ENCODE measurements at regions not wholly inside any gene's neighbourhood (a gene's known extent, or its start where the extent isn't known, plus 50 kb on each side); places are given as distances from the start of the nearest gene placed in this dataset.
A peak's percentile ranks its signal among the peaks of the same experiment; 100 is the strongest.

DNA sequence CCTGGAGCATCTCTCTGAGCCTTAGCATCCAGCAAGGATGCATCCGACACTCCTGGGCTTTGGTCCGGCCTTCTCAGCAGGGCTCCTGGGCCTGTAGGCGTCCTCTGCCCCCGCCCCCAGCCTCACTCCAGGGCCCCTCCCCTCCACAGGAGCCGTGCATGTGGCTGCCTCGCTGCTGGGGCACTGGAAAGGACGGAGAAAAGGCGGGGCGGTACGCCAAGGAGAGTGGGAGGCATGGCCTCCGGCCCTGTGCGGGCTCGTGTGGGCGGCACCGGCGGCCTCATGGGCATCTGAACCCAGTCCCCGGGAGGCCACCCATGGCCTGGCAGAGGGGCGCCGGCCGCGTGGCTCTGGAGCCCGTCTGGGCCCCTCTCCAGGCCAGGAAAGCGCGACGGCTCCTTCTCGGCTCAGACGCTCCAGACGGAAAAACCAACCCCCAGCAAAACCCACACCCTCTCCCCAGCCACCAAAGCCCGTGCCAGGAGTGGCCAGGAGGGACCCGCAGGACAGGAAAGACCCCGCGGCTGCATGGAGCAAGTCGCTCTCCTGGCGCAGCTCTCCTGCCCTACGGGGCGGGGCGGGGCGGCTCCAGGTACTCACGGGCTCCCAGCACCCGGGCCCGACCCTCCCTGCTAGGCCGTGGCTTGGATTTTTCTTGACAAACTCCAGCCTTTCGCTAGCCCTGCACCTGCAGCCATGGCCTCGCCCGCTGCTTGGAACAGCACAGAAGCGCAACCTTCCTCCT, 419.9 kb downstream of the QKI start:
- FAIRE-seq (no peak), DNase-seq (ENCODE audit: insufficient read length, low spot score) (no peak)
- TF ChIP-seq, protein P1, sequence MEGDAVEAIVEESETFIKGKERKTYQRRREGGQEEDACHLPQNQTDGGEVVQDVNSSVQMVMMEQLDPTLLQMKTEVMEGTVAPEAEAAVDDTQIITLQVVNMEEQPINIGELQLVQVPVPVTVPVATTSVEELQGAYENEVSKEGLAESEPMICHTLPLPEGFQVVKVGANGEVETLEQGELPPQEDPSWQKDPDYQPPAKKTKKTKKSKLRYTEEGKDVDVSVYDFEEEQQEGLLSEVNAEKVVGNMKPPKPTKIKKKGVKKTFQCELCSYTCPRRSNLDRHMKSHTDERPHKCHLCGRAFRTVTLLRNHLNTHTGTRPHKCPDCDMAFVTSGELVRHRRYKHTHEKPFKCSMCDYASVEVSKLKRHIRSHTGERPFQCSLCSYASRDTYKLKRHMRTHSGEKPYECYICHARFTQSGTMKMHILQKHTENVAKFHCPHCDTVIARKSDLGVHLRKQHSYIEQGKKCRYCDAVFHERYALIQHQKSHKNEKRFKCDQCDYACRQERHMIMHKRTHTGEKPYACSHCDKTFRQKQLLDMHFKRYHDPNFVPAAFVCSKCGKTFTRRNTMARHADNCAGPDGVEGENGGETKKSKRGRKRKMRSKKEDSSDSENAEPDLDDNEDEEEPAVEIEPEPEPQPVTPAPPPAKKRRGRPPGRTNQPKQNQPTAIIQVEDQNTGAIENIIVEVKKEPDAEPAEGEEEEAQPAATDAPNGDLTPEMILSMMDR (IDR thresholded peaks at IDR 0.05; ENCODE audit: insufficient read depth, missing control alignments) = no peak

DNA sequence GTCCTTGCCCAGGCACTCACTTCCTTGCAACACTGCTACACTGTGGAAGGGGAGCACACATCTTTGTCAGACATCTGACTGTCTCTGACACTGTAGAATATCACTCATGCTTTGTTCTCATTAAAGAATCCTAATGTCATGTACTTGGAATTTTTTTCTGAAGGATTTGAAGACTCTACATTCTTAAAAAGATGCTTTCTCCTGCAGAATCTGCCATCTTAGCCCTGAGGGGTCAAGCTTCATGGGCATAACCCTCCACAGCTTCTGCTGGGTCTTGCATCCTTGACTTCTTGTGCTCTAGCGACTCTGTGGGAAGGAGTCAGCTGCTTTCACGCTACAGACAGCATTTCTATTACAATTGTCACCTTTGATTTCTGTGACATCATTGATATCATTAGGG, 417.2 kb downstream of the QKI start:
- no peak for FAIRE-seq
- no peak for DNase-seq (ENCODE audit: insufficient read length, low spot score)
- TF ChIP-seq, protein P1 (IDR thresholded peaks at IDR 0.05; ENCODE audit: insufficient read depth, missing control alignments) = no peak

DNA sequence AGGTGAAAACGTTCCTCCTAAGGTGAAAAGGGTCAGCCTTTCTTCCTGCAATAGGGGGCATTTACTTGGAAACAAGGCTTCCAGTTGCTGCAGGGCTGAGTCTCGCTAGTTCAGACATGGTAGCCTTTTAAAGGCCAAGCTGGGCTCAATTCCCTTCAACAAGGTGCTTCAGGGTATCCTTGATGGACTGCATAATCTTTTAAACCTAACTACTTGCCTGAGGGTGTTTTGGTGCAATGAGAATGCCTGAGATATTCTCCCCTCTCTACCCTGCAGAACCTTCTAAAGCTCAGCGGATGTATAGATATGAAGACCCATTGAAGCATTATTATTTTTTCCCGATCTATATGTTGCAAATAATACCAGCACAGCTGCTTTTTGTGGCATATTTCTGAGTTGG, 416.1 kb downstream of the QKI start:
- FAIRE-seq (no peak), DNase-seq (ENCODE audit: insufficient read length, low spot score) (no peak)
- TF ChIP-seq, protein P1 (IDR thresholded peaks at IDR 0.05; ENCODE audit: insufficient read depth, missing control alignments) = no peak

DNA sequence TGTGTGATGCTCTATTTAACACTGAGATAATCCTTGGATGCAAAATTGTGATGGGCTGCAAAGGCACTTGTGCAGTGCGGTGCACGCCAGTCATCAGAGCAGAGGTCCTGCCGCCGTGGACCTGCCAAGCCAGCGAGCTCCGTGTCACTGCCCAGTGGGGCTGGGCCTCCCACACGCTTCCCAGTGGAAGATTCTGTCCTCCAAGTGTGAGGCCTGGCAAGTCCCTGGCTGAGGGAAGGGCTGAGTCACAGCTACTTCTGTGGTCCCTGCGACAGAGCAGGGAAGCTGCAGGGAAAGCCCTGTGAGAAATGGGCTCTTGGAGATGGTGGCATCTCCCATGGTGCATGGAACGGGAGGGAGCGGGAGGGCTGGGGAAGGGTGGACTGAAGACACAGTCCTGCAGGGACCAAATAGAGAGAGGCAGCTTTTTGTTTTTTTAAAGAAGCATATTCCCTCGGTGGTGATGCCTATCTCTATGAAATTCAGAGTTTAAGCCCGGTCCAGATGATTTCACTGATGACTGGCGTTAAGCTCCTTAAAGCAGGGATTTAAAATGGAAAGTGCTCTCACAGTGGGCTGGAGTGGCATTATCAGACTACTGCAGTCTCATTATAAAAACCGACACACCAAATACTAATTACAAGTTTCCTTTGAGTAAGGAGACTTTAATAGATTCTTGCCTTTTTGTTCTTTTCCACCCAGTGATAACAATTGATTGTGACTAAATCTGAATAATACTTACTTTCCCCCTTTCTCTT, 413.7 kb downstream of the QKI start:
- TF ChIP-seq, protein P1 (IDR thresholded peaks at IDR 0.05; ENCODE audit: insufficient read depth, missing control alignments) = no peak
- FAIRE-seq (peak; percentile 72), DNase-seq (ENCODE audit: insufficient read length, low spot score) (peak; percentile 48)

DNA sequence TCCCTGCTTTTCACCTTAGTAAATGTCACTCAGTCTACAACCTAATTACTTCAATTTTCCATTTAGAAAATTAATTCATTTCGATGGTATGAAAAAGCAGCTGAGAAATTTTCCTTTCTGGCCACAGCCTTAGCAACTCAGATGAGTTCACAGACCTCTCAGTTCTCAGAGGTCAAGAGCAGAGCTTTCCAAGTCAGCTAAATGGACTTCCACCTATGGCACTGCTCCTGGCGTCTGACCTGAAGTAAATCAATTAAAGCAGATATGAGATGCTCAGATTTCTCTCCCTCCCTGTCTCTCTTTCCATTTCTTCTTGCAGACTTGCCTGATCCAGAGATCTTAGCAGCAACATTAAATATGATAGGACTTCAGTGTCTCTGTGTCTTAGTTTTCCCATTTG, 412.6 kb downstream of the QKI start:
- TF ChIP-seq, protein P1 (IDR thresholded peaks at IDR 0.05; ENCODE audit: insufficient read depth, missing control alignments) = no peak
- DNase-seq (ENCODE audit: insufficient read length, low spot score) = no peak
- no peak for FAIRE-seq

DNA sequence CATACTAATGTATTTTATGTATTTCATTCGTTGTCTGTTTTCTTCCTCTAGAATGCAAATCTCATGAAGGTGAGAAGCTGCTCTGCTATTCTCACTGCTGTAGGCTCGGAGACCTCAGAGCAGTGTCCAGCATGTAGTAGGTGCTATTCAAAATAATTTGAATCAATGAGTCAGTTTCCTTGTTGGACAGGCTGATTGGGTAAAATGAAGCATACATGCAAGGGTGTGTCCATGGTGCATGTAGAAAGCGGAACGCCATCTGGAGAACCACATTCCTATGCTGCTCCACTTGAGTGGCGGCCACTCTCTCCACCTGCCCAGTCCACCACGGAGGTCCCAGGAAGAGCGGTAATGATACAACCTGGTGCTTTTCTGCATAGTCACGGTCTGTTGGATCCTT, 412.1 kb downstream of the QKI start:
- no peak for FAIRE-seq
- DNase-seq (ENCODE audit: insufficient read length, low spot score) = no peak
- TF ChIP-seq, protein P1 (IDR thresholded peaks at IDR 0.05; ENCODE audit: insufficient read depth, missing control alignments) = no peak

DNA sequence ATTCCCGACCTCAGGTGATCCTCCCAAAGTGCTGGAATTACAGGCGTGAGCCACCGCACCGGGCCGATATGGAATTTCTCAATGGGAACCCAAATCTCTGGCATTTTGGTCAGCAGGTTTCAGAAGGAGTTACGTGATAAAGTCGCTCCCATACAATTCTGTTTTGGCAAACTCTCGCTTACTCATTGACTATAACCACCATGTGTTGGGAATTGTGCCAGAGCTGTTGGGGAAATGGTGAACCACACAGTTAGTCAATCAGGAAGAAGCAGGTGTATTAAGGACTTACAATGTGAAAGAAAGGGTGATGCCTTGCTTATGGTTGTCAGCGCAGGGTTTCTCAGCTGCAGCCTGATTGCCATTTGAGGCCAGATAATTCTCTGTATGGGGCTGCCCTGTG, 410.5 kb downstream of the QKI start:
- TF ChIP-seq, protein P1 (IDR thresholded peaks at IDR 0.05; ENCODE audit: insufficient read depth, missing control alignments) = no peak
- FAIRE-seq (no peak), DNase-seq (ENCODE audit: insufficient read length, low spot score) (no peak)
